Pancreas (tissue), 10 donors: ENCODE measurements at regions not wholly inside any gene's neighbourhood (a gene's known extent, or its start where the extent isn't known, plus 50 kb on each side); places are given as distances from the start of the nearest gene placed in this dataset.

Experiments used
- ATAC-seq, 4 donors: fragments of 200-7000 bp; cut with Tn5 transposase; one replicate each; pipeline versions ENCODE4 v1.8.0 to v1.9.1; 2020; ENCODE audit warnings: mild to moderate bottlenecking in 4 of 4, moderate library complexity in 4 of 4
- DNase-seq, 6 donors: peaks; one replicate each; pipeline ENCODE4 v3.0.0-alpha.2; 2020
- FAIRE-seq: peaks from 2 replicates; lab custom pipeline; 2012; peaks lifted over from hg19 to GRCh38; lab: Jason Lieb, UNC
- H3K27ac ChIP-seq, 4 donors: fragments of 200-600 bp; sonication (generic); 1 replicate in 3 of 4; 2 replicates in 1 of 4; pipeline versions ENCODE4 v1.5.0 to v1.8.0; 2020
- H3K27me3 ChIP-seq, 4 donors: fragments of 200-600 bp; one replicate each; pipeline ENCODE4 v1.8.0; 2021
- H3K36me3 ChIP-seq, 3 donors: fragments of 200-600 bp; sonication (generic) in 1 of 3; one replicate each; pipeline versions ENCODE4 v1.5.0 to v1.8.0; 2020 to 2021
- H3K4me1 ChIP-seq, 3 donors: fragments of 200-600 bp; one replicate each; pipeline ENCODE4 v1.8.0; 2021
- H3K4me3 ChIP-seq, 4 donors: fragments of 200-600 bp; sonication (generic) in 2 of 4; one replicate each; pipeline versions ENCODE4 v1.5.0 to v1.8.0; 2020 to 2021
- H3K9me3 ChIP-seq, 4 donors: fragments of 200-600 bp; one replicate each; pipeline ENCODE4 v1.8.0; 2021
- CTCF ChIP-seq, 4 donors: fragments of 200-600 bp; sonication (generic) in 3 of 4; IDR thresholded peaks; one replicate each; pipeline versions ENCODE4 v1.5.0 to v1.8.0; 2021; ENCODE audit warnings: antibody characterized with exemption in 4 of 4
- WGBS, 2 donors: extraction: QIAGEN DNeasy Blood & Tissue Kit; methylation state at CpG; one replicate each; pipeline ENCODE4 v1.1.7; 2013; 5-methylcytosine and 5-hydroxymethylcytosine counted together
- intact Hi-C, 3 donors: fragments of 100-400 bp; cut with DNase I; formaldehyde crosslinking; loops; one replicate each; pipeline versions ENCODE4 v1.11.1 to v1.14.2; 2022
- donor health status: healthy with polysubstance abuse.
- donor health status: DM: no; HTN: no; CAD: no; lungs with moderate emphysema.
- donor health status: DM: no; HTN: no; CAD: no.
- donor health status: control.
- donor health status: control.
- donor health status: Bipolar disorder and iron deficiency.
- donor health status: DM: yes; HTN: yes; CAD: no.
- donor health status: DM: no; HTN: no; CAD: no.
- donor health status: DM: no; HTN: no; CAD: no.
- donor health status: DM: yes; HTN: yes; CAD: no.

DNA sequence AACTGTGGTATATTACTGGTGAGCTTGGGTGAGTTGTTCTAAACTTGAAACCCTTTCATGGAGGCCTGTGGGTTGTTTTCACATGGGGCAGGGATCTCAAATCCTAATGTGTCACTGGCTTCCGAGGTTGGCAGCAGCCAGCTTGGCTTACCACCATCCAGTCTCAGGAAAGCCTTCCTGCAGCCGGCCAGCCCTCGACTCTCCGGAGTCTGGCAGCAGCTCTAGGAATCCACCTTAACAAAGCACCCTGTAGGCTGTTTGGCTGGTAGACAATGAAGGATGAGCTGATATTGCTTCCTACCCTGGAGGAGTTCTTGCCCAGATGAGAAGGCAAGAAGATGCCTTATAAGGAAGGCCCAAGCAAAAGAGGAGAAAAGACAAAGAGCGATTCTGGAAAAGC is 188.3 kb downstream of the KLF12 start:
- H3K4me3 ChIP-seq = no peak overlapping the region
- no peaks in the 10 kb centered on the region for H3K36me3 ChIP-seq
- ATAC-seq = no peak
- no peaks in the 10 kb centered on the region for H3K4me1 ChIP-seq
- TF ChIP-seq CTCF (IDR thresholded peaks at IDR 0.05) = no peak
- H3K27ac ChIP-seq = no peak overlapping the region
- H3K27me3 ChIP-seq = no peaks in the 10 kb centered on the region
- intact Hi-C loops = no loop called here
- 82 to 83% methylated on average over 5 of the region's 5 CpGs for WGBS, 2 donors
- no peak for DNase-seq
- no peaks in the 10 kb centered on the region for H3K9me3 ChIP-seq
- FAIRE-seq = no peak

DNA sequence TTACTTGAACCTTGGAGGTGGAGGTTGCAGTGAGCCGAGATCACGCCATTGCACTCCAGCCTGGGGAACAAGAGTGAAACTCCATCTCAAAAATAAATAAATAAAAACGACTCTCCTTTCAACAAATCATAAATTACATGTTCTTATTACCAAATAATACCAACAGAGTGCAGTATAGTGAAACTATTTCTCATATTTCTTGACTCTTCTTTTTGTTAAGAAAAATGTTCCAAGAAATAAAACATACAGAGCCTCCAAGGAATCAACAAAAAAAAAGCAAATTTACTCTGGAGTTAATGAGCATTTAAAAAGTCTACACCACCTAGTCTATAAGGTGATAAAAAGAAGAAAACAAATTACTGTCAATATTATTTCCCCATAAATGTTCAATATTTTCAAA is 188.8 kb downstream of the KLF12 start:
- 62 to 69% methylated on average over 3 of the region's 3 CpGs for WGBS, 2 donors
- no peak overlapping the region for H3K27ac ChIP-seq
- H3K4me1 ChIP-seq = no peaks in the 10 kb centered on the region
- H3K27me3 ChIP-seq = no peaks in the 10 kb centered on the region
- ATAC-seq (no peak), FAIRE-seq (no peak), DNase-seq (no peak)
- H3K9me3 ChIP-seq = no peaks in the 10 kb centered on the region
- H3K4me3 ChIP-seq = no peak overlapping the region
- intact Hi-C loops = no loop called here
- H3K36me3 ChIP-seq = no peaks in the 10 kb centered on the region
- TF ChIP-seq CTCF (IDR thresholded peaks at IDR 0.05) = no peak

DNA sequence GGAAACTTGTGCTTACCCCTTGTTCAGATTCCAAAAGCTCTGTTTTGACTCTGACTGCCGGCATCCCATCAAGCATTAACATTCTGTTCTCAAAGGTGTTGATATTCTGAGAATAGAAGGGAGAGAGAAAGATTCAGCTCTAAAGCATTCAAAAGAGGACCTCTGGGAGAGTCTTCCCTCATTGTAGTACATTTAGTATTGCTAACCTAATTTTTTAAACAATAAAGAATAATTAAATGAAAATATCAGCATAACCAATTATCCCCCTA is 190.3 kb downstream of the KLF12 start:
- no peak for ATAC-seq
- no peak for DNase-seq
- no peak for TF ChIP-seq CTCF (IDR thresholded peaks at IDR 0.05)
- 59 to 70% methylated on average over 1 of the region's 1 CpG for WGBS, 2 donors
- no peak overlapping the region for H3K27ac ChIP-seq
- FAIRE-seq = no peak
- no peaks in the 10 kb centered on the region for H3K4me1 ChIP-seq
- H3K36me3 ChIP-seq = no peaks in the 10 kb centered on the region
- H3K27me3 ChIP-seq = no peaks in the 10 kb centered on the region
- no peaks in the 10 kb centered on the region for H3K9me3 ChIP-seq
- intact Hi-C loops = no loop called here
- no peak overlapping the region for H3K4me3 ChIP-seq

GRCh38 chr13:73943137-73943964 is 190.9 kb downstream of the KLF12 start:
- Histone ChIP-seq H3K27me3 (no peaks in the 10 kb centered on the region), H3K27ac (no peak overlapping the region), H3K36me3 (no peaks in the 10 kb centered on the region), H3K4me3 (no peak overlapping the region), H3K4me1 (no peaks in the 10 kb centered on the region), H3K9me3 (no peaks in the 10 kb centered on the region)
- 72 to 78% methylated on average over 4 of the region's 4 CpGs for WGBS, 2 donors
- intact Hi-C loops = no loop called here
- DNase-seq (no peak), ATAC-seq (no peak), FAIRE-seq (no peak)
- no peak for TF ChIP-seq CTCF (IDR thresholded peaks at IDR 0.05)

- TF ChIP-seq CTCF (IDR thresholded peaks at IDR 0.05) = no peak
- intact Hi-C loops = no loop called here
- no peak overlapping the region for H3K4me3 ChIP-seq
- DNase-seq (no peak), ATAC-seq (no peak), FAIRE-seq (no peak)
- H3K9me3 ChIP-seq = no peaks in the 10 kb centered on the region
- no peak overlapping the region for H3K27ac ChIP-seq
- H3K27me3 ChIP-seq = no peaks in the 10 kb centered on the region
- H3K4me1 ChIP-seq = no peaks in the 10 kb centered on the region
- 29 to 52% methylated on average over 1 of the region's 1 CpG for WGBS, 2 donors
- H3K36me3 ChIP-seq = no peaks in the 10 kb centered on the region
These were observed 192.5 kb downstream of the KLF12 start for GRCh38 chr13:73941752-73942151.
